Breast epithelium (tissue), 4 donors: ENCODE measurements at regions not wholly inside any gene's neighbourhood (a gene's known extent, or its start where the extent isn't known, plus 50 kb on each side); places are given as distances from the start of the nearest gene placed in this dataset.

Experiments used
- DNase-seq, 2 donors: peaks; one replicate each; pipeline ENCODE4 v3.0.0-alpha.2; 2019; ENCODE audit warnings: low spot score in 2 of 2
- H3K27ac ChIP-seq, 2 donors: fragments of 200-600 bp; sonication (generic) in 1 of 2; one replicate each; pipeline ENCODE4 v1.5.1; 2016 to 2019; ENCODE audit warnings: mild to moderate bottlenecking in 1 of 2
- H3K27me3 ChIP-seq, 2 donors: fragments of 200-600 bp; sonication (generic) in 1 of 2; one replicate each; pipeline versions ENCODE4 v1.5.1 to v1.6.0; 2017 to 2019; ENCODE audit warnings: control low read depth in 1 of 2, mild to moderate bottlenecking in 1 of 2
- H3K36me3 ChIP-seq: fragments of 200-600 bp; one replicate; pipeline ENCODE4 v1.5.1; 2019
- H3K4me1 ChIP-seq, 2 donors: fragments of 200-600 bp; sonication (generic); one replicate each; pipeline ENCODE4 v1.5.1; 2016 to 2019; ENCODE audit warnings: control low read depth in 1 of 2
- H3K4me3 ChIP-seq, 3 donors: fragments of 200-600 bp; sonication (generic); 1 replicate in 2 of 3; 2 replicates in 1 of 3; pipeline ENCODE4 v1.5.1; 2016 to 2019; ENCODE audit warnings: mild to moderate bottlenecking in 3 of 3, moderate library complexity in 2 of 3
- H3K9me3 ChIP-seq, 2 donors: fragments of 200-600 bp; sonication (generic) in 1 of 2; one replicate each; pipeline ENCODE4 v1.5.1; 2016 to 2019; ENCODE audit warnings: control low read depth in 1 of 2
- CTCF ChIP-seq, 3 donors: fragments of 450-650 bp; IDR thresholded peaks; one replicate each; pipeline ENCODE4 v1.5.1; 2016 to 2017; ENCODE audit warnings: antibody characterized with exemption in 3 of 3, mild to moderate bottlenecking in 3 of 3, moderate library complexity in 3 of 3
- POLR2A ChIP-seq: fragments of 450-650 bp; IDR thresholded peaks from one replicate; pipeline ENCODE4 v1.6.1; 2016; ENCODE audit warnings: antibody characterized with exemption, mild to moderate bottlenecking, moderate library complexity
- POLR2AphosphoS5 ChIP-seq, 3 donors: sonication (generic); formaldehyde crosslinking; IDR thresholded peaks; one replicate each; pipeline ENCODE4 v1.6.1; 2017; ENCODE audit warnings: antibody characterized with exemption in 3 of 3
- intact Hi-C: fragments of 100-400 bp; cut with DNase I; formaldehyde crosslinking; loops from one replicate; pipeline ENCODE4 v1.15.1; 2023; ENCODE audit warnings: low total_unique reads

- peak overlapping the region; percentile 91 to 94 for H3K27ac ChIP-seq
- H3K36me3 ChIP-seq = no peaks in the 10 kb centered on the region
- H3K27me3 ChIP-seq = no peaks in the 10 kb centered on the region
- intact Hi-C loops = no loop called here
- DNase-seq = no peak
- TF ChIP-seq POLR2AphosphoS5 (IDR thresholded peaks at IDR 0.05) (no peak), CTCF (IDR thresholded peaks at IDR 0.05) (no peak), POLR2A (no peak)
- H3K4me1 ChIP-seq = peaks cover 12 to 16% of the 10 kb centered on the region in 2 donors
- peak overlapping the region in 1 of 3 donors; percentile 28 for H3K4me3 ChIP-seq
- H3K9me3 ChIP-seq = no peaks in the 10 kb centered on the region
Measured at GRCh38 chr9:107390279-107390678, 99.3 kb downstream of the KLF4 start.

GRCh38 chr9:107389617-107390071 lies 99.9 kb downstream of the KLF4 start:
- DNase-seq = peak; percentile 62 to 92
- no peaks in the 10 kb centered on the region for H3K9me3 ChIP-seq
- no peaks in the 10 kb centered on the region for H3K27me3 ChIP-seq
- H3K4me1 ChIP-seq = peaks cover 12 to 16% of the 10 kb centered on the region in 2 donors
- H3K36me3 ChIP-seq = no peaks in the 10 kb centered on the region
- TF ChIP-seq POLR2A = no peak
- TF ChIP-seq POLR2AphosphoS5 (IDR thresholded peaks at IDR 0.05) = peak; percentile 92 to 98 (median 95)
- peak in 1 of 3 donors; percentile 7 for TF ChIP-seq CTCF (IDR thresholded peaks at IDR 0.05)
- intact Hi-C loops = no loop called here
- H3K4me3 ChIP-seq = peak overlapping the region in 1 of 3 donors; percentile 28
- peak overlapping the region; percentile 91 to 94 for H3K27ac ChIP-seq

- H3K27ac ChIP-seq = peak overlapping the region; percentile 91 to 94
Measured at GRCh38 chr9:107388890-107389289, 100.7 kb downstream of the KLF4 start.

GRCh38 chr9:107387409-107387808 lies 102.2 kb downstream of the KLF4 start:
- peak in 1 of 3 donors; percentile 52 for TF ChIP-seq POLR2AphosphoS5 (IDR thresholded peaks at IDR 0.05)
- no peak for TF ChIP-seq CTCF (IDR thresholded peaks at IDR 0.05)
- no peak for TF ChIP-seq POLR2A
- H3K36me3 ChIP-seq = no peaks in the 10 kb centered on the region
- DNase-seq = peak in 1 of 2 donors; percentile 72
- no peaks in the 10 kb centered on the region for H3K27me3 ChIP-seq
- peaks cover 12 to 16% of the 10 kb centered on the region in 2 donors for H3K4me1 ChIP-seq
- no peak overlapping the region for H3K4me3 ChIP-seq
- H3K9me3 ChIP-seq = no peaks in the 10 kb centered on the region
- intact Hi-C loops = no loop called here
- peak overlapping the region; percentile 91 to 94 for H3K27ac ChIP-seq

More at GRCh38 chr9:107388890-107389289, 100.7 kb downstream of the KLF4 start:
- H3K36me3 ChIP-seq = no peaks in the 10 kb centered on the region
- intact Hi-C loops = no loop called here
- DNase-seq = no peak
- H3K4me1 ChIP-seq = peaks cover 12 to 16% of the 10 kb centered on the region in 2 donors
- H3K9me3 ChIP-seq = no peaks in the 10 kb centered on the region
- no peaks in the 10 kb centered on the region for H3K27me3 ChIP-seq
- no peak for TF ChIP-seq POLR2AphosphoS5 (IDR thresholded peaks at IDR 0.05)
- H3K4me3 ChIP-seq = no peak overlapping the region

- no peak overlapping the region for H3K4me3 ChIP-seq
- H3K4me1 ChIP-seq = peaks cover 12 to 16% of the 10 kb centered on the region in 2 donors
- H3K9me3 ChIP-seq = no peaks in the 10 kb centered on the region
- H3K27ac ChIP-seq = peak overlapping the region; percentile 91 to 94
- no peak for DNase-seq
- H3K27me3 ChIP-seq = no peaks in the 10 kb centered on the region
- no peaks in the 10 kb centered on the region for H3K36me3 ChIP-seq
- intact Hi-C loops = no loop called here
- TF ChIP-seq POLR2AphosphoS5 (IDR thresholded peaks at IDR 0.05) (no peak), POLR2A (no peak), CTCF (IDR thresholded peaks at IDR 0.05) (no peak)
Measured at GRCh38 chr9:107386396-107386795, 103.2 kb downstream of the KLF4 start.
